HUDEP-2 (cell line): ENCODE measurements at regions not wholly inside any gene's neighbourhood (a gene's known extent, or its start where the extent isn't known, plus 50 kb on each side); places are given as distances from the start of the nearest gene placed in this dataset.

Experiments used
- DNase-seq, 76 experiments: peaks; one replicate each; lab custom pipeline; 2025; ENCODE audit not compliant: unreplicated experiment in 76 of 76; lab: John Stamatoyannopoulos, UW

DNA sequence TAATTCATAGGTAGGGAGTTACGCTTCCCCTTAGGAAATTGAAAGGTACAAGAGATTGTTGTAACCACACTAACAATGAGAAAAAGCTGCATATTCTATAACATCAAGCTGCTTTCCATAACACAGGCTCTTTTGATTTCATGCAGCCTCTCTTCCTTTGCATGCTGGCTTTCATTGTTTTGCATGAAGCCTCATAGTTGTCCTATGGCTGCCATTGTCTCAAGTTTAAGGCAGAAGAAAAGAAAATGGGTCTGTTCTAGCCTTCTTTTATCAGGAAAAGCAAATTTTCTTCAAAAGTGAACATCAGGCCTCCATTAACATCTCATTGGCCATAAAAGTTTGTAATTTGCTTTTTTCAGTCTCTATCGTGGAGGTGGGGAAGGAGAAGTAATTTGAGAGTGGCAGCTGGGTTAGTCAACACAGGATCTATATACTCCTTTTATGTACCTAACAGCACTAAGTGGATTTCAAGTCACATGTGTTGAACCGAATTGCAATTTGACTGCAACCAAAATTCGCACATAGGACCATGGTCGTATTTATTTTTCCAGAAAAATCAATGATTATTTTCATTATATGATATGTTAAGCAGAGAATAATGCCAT lies 248.5 kb upstream of the RND3 start:
- no peak for DNase-seq

DNA sequence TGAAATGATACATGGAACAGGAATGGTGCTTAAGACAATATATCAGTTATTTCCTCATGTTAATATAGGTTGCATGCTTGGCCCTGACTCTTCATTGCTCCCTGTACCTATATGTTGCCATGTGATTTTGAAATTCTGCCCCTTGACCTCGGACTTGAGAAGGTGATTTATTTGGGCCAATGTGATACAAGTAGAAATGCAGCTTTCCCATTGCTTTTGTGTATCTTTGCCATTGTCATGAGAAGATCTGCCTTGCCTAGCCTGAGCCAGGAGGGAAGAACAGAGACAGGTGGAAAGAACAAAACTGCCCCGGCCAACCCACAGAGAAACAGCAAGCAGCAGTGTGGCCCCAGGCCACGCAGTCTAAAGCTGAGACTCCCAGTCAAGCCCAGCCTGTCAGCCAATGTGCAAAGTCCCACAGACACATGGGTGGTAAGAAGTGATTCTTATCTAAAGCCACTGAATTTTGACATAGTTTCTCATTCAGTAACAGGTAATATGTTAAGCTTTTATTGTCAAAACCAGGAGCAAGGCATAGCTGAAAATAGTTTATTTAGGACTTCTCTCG lies 245.7 kb upstream of the RND3 start:
- no peak for DNase-seq

DNA sequence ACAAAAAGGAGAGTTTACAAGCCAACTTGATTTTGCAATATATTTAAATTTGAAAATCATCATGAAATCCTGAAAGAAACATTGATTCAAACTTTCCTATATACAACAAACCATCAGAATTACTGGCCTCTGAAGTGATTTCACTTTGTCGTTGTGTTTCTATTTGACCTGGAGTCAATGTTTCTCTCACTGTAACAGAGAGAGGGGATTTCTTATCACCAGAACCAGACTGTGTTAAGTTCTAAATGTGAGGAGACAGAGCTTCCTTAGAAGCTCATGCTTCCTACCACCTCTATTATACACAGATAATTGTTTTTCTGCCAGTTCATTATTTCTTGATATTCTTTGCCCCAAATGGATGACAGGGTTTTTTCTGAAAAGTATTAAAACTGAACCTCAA lies 245.0 kb upstream of the RND3 start:
- DNase-seq: no peak

DNA sequence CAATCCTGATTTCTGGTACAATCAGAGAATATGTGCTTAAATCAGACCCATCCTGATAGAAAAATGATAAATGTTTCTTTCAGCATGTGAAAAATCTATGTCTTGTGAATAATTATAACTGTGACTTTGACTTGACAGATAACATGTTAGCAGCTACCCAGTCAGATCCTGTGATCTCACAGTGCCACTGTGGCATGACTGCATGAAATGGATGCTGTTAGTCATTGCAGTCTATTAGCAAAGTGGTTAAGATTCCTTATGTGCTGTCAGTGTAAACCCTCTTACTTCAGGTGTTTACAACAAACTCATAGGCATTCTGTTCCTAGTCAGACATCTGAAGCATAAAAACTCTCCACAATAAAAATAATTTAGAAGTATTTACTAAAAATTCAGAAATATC lies 244.6 kb upstream of the RND3 start:
- no peak for DNase-seq

DNA sequence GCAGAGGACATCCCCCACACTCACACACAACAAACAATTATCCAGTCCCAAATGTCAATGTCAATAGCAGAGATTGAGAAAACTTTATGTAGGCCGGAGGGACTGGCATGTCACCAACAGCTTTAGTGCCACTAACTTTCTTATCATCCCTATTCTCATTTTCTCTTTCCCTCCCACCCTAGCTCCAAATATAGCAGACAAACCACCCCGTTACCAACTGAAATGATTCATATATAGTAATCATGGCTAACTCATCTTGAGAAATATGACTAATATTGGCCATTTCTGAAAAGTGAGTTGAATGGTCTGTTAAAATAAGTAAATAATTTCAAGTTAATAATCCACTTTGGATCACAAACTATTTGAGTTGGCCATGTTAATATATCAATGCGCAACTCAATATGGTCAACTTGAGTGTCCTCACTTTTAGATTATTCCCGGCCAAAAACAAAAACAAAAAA lies 242.1 kb upstream of the RND3 start:
- DNase-seq: no peak

DNA sequence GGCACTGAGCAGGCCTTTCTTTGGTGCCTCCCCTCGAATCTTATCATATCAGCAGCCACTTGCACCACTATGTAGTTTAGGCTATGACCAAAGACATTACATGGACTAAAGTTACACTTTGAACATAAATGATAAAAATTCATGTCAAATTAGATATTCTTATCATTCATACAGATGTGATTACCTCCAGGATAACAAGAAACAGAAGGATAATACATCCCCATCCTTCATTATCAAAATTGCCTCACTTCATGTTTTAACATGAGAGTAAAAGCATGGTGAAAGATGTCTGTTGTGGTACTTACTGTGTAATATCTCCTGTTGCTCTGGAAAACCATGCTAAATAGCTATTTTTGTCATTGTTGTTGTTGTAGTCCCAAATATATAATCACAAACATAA lies 230.8 kb upstream of the RND3 start:
- DNase-seq: no peak

DNA sequence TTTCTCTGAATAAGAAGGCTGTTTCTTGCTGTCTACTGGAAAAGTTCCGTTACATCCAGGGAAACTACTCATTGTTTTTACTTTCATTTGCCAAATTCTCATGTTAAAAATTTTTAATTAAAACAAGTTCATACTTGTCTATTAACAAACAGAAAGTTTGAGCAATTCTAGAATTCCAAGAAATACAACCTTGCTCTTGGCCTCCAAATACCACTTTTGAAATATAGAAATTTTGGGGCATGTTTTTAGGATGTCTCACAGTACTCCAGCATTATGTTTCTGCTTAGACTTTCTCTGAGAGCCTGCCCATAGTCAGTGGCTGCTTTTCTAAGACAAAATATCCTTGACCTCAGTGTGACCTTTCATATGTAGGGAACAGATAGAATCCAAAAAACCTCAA lies 228.7 kb upstream of the RND3 start:
- no peak for DNase-seq

DNA sequence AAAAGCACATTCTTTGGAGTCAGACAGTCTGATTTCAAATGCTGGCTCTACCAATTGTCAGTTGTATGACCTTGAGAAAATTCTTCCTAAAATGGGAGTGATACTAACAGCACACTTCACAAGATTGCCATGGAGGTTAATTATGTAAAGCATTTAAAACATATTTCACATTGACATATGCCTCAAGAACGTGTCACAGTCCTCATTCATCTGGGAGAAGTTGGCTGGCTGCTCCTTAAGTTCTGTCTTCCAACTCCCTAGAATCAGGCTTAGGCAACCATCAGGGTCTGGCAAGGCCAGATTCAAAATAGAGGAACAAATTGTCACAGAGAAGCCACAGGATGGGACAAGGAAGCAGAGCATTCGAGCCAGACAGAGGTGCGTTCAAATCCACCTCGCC lies 228.0 kb upstream of the RND3 start:
- no peak for DNase-seq

DNA sequence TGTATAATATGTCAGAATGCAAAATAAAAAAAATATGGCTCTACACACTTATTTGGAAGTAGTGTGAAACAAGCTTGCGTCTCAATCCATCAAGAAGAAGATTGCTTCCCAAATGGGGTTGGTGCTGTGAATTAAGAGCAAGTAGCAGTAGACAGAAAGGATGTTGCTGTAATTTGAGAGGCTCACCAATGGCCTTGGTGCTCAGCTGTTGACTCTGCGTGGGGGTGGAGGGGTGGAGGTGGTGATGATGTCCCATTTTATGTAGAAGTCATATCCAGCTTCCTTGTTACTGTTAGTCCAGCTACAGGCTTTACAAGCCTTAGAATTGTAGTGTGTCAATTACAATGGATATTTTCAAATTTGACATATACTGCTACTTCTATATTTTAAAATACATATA lies 223.4 kb upstream of the RND3 start:
- no peak for DNase-seq

DNA sequence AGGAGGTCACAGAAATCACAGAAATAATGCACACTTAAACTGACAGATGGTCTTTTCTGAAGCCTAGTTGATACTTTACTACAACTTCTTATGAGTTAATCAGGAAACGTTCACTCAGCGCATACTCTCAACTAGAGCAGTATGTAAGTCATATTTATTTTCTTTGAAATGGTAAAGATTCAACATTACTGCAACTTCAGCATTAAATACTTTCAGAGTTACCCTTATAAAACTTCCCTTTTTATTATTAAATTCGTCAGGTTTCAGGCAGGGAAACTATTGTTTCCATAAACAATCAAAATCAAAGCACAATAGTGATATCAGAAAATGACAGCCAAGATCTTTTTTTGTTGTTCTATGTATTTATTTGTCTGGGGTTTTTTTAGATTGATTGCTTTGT lies 222.6 kb upstream of the RND3 start:
- no peak for DNase-seq

DNA sequence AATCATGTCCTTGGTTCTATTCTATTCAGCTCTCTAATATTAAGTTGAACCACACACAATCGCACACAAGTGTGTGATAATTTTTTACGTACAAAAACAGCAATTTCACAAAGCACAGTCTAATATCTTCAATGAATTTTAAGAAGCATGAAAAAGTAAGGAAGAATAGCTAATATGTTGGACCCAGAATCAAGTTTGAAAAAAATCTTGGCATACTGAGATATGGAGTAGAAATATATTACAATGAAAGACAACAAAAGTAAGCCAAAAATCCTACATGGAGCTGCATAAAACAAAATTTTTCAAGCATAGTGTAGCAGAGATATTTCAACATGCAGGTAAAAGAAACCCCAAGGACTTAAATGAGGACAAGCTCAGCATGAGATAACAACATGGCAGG lies 219.1 kb upstream of the RND3 start:
- DNase-seq: no peak

DNA sequence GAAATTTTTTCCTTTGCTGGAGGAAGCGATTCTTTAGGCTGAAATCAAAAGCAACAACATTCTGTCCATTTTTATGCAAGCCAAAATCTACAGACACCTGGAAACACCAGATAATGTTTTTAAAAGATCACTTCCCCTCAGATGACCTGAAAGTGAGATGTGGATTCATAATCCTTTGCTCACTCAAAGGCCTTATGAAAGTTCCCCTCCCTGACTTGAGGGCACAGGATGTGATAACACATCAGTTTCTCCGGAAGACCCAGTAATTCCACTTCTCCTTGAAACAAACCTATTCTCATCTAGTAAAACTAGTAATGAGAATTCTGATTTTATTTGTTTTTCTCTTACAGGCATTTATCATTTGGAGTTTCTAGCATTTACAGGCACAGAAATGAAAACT lies 218.3 kb upstream of the RND3 start:
- DNase-seq: no peak

DNA sequence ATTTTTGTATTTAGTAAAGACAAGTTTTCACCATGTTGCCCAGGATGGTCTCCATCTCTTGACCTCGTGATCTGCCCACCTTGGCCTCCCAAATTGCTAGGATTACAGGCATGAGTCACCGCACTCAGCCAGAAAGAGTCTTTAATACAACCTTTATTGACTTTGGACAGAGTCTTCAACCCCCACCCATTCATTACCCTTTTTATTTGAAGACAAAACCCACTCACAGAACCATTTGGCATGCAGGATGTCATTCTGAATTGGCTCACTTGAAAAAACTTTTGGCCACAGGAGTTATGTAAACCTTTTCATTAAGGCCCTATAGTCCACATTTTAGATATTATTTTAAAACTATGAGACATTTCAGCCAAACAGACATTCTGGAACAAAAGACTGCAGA lies 217.9 kb upstream of the RND3 start:
- no peak for DNase-seq

DNA sequence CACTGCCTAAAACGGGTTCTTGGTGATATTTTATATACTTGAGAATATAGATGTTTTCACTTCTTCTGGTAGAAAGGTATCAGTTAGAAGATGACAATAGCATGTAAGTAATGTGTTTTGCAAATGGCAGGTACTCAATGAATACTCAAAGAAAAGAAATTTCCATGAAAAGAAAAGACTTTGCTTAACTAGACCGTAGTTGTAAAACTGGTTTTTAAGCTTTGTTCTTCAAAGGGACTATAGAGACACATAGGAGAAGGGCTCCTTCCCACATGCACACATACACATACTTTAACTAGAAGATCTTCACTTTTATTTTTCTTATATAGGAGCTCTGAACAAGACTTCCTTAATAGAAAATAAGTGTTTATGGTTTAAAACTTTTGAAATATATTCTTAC lies 215.3 kb upstream of the RND3 start:
- no peak for DNase-seq

DNA sequence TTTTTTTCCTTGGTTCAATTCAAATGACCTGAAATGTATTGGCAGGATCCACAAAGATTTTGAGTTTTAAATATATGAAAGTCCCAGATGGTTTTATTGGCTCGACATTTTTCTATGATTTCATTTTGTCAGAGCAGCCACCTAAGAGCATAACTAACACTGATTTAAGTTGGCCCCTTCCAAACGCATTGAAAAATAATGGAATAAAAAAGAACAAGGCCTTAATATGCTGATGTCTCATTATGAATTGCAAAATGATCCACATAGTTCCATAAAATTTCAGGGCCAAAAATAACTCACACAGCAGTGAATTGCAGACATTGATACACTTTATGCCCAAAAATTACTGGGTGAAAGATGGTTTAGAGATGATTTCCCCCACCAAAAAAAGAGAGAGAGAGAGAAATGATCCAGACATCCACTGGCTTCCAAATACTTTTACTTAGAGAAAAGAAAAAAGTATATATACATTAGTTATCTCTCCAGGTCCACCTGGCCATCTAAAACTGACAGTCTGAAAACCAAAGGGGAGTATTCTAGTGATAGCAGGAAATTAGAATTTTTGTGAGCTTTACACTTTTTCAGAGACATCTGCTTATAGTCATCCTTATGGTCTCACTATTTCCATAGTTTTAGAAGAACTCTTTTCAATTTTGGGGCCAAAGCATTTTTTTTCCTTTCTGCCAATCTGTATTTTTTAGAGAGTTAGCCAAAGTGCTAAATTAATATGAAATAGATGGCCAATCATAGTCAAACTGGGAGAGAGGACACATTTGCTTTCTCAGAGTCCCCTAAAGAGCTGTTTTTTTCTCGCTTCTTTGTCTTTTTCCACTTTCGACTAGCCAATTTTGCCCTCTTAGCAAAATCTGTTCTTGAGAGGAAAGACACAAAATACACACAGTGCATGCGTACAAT lies 213.5 kb upstream of the RND3 start:
- no peak for DNase-seq

DNA sequence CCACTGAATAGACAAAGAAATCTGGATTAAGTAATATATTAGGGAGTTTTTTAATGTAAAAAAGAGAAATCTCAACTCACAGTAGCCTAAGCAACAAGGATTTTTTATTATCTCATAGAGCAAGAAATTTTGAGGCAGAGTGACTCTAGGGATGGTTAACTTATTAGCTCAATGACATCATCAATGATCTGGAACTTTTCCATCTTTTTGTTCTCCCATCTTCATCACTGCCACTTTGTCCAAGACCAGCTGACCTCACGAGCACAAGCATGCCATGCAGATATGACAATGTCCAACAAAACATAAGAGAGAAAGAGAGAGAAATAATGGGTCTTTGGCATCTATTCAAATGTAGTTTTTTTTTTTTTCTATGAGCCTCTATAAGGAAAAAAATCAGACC lies 211.8 kb upstream of the RND3 start:
- no peak for DNase-seq

DNA sequence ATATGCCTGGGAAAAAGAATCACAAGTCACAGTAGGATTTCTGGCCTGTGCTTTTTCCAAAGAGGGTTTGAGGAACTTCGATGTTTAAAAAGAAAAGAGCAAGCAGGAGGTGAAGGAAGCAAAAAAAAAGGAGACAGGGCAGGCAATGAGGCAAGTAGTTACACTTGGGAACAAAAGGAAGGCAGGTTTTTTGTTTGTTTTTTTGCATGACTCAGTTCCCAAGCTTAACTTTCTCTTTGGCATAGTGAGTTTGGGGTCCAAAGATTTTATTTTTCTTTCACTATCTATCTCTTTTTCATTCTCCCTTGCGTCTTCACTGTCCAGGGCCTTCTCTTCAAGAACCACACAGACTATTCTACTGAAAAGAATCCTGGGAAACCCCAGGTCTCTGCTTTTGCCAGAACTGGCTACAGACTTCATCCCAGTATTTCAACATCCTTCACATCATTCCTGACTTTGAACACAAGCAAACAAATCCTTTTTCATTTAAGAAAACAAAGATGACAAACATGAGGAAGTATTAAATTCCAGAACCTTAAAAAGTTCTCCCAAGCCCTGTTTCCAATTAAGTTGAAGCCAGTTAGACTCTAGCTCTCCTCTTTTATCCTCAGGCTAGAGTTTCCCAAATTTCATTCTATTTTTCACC lies 210.7 kb upstream of the RND3 start:
- no peak for DNase-seq

DNA sequence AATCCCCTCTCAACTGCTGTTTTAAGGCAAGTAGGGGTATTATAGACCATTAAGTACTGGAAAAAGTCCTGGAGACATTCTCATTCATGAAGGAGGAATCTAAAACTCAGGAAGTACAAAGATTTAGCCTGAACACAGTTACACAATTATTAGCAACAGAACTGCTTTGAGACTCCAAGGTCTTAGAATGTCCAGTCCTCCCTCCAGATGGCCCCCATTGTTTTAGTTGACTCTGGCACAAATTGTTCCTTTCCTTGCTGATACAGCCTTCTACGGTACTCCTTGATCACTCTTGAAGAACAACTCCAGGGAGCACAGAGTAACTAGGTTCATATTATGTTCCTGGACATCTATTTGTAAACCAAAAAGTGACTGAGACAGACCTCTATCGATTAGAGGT lies 210.1 kb upstream of the RND3 start:
- DNase-seq: no peak

DNA sequence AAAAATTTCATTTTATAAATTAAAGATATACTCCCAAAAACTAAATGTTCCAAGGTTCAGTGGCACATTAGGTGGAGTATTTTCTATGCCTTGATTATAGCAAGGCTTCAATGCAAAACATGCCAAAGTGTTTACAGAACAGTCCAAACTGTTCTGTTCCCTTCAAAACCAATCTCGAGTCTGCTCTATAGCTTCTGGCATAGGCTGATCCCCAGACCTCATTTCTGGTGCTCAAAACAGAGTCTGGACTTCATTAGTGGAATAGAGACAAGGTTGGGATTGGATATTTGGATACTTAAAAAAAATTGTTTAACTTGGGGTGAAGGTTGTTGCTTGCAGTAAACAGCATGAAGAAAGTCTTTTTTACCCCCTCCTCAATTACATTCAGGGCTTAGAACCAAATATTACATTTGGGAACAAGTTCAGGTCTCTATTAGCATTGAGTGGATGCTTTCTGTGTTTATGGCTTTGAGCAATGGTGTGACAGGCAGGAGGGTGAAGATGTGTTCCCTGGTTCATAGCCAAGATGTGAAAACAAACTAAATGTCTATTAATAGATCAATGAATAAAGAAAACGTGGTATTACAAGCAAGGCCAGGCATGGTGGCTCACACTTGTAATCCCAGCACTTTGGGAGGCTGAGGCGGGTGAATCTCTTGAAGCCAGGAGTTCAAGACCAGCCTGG lies 208.1 kb upstream of the RND3 start:
- no peak for DNase-seq

DNA sequence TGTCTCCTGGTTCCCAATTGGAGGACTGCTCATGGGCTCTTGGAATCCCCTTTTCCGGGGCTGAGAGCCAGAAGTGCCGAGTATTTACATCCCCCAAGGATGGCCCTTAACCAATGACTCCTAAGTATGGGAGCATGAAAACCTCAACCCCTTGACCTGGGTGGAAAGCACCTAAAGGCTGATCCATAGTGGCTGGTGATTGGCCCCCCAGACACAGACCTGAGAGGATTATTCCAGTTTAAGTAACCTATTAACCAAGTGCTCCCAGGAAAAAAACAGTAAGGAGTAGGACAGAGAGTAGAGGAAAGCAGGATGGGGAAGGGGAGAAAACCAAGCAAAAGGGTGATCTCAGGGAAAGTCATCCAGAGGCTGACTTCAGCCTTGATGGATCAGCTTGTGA lies 206.1 kb upstream of the RND3 start:
- DNase-seq: no peak

DNA sequence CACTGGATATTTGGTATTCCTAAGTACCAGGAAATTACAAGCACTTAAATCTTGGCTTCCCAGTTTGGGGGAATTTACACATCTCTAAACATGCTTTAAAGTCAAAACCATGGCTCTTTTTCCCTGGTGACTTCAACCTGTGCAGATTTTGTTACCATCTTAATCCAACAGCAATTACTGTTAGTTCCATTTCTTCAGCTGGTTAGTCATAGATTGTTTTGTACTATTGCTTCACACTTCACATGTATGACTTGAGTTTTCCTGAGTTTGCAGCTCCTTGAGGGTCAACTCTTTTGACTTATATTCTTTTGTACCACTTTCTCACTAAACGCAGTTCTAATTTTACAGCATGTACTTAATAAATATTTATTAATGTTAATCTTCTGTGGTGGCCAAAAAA lies 203.4 kb upstream of the RND3 start:
- no peak for DNase-seq
